Erythroblast (primary cell): ENCODE measurements at regions not wholly inside any gene's neighbourhood (a gene's known extent, or its start where the extent isn't known, plus 50 kb on each side); places are given as distances from the start of the nearest gene placed in this dataset.

Experiments used
- GATA1 ChIP-seq: IDR thresholded peaks from 2 replicates; pipeline ENCODE4 v1.6.1; 2011; ENCODE audit warnings: low read depth, mild to moderate bottlenecking, control low read depth, low read length, moderate library complexity
- POLR2A ChIP-seq: IDR thresholded peaks from 2 replicates; pipeline ENCODE4 v1.6.1; 2011; ENCODE audit warnings: mild to moderate bottlenecking, low read length

DNA sequence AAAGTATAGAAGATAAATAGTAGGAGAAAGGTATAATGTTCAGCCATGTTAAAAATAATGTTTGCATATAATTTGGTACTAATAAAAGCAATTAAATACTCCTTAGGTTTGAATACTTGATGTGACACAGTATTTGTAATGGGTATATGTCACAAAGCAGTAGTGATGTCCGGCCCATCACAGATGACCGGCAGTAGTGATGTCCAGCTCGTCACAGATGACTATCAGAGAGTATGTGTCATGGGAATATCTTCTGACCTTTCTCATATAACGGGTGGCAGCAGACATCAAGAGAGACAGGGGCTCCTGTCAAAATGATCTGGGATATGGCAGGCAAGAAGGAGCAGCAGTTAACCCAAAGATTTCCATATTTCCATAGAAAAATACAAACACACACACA lies 477.4 kb upstream of the KLF6 start:
- TF ChIP-seq POLR2A (no peak), GATA1 (no peak)
